OCI-M2 (cell line): ENCODE measurements at regions not wholly inside any gene's neighbourhood (a gene's known extent, or its start where the extent isn't known, plus 50 kb on each side); places are given as distances from the start of the nearest gene placed in this dataset.

ENCODE experiments used
- DNase-seq: peaks from one replicate; lab custom pipeline; 2025; ENCODE audit not compliant: unreplicated experiment; lab: John Stamatoyannopoulos, UW

DNA sequence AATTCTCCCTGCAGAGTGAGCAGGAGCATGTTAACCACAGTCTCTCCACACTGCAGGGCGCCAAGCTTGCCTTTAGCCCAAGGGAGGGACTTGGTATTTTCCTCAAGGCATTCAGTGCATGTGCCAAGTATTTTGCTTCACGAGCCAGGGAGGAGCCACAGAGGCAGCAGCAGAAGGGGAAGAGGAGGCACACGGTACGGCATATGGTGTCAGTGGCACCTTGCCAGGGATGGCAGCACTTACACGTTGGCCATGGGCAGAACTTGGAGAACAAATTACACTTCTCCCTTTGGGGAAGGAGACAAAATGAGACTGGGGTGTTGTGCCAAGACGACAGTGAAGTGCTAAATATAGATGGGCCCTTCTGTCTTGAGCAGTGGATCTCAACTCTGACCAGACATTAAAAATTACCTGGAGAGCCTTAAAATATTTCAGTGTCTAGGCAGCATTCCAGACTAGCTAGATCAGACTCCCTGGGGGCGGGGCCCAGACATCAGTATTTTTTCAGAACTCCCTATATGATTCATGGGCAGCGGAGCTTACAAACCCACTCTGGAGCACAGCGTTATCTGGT lies 155.8 kb downstream of the DRD1 start:
- no peak for DNase-seq

DNA sequence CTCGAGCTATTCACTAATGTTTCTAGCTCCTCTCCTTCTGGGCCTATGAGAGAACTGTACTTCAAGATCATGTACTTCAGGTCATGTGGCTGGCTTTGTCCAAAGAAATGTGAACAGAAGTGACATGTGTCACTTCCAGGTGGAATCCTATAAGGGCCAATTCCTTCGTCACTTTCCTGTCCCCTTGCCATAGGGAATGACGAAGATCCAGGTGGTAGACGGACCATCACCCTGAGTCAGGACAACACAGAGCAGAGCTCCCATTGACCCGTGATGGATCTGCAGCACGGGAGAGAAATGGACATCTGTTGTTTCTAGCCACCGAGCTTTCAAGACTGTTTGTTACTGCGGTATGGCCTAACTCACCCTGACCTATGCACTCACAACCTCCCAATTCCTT lies 157.0 kb downstream of the DRD1 start:
- no peak for DNase-seq

DNA sequence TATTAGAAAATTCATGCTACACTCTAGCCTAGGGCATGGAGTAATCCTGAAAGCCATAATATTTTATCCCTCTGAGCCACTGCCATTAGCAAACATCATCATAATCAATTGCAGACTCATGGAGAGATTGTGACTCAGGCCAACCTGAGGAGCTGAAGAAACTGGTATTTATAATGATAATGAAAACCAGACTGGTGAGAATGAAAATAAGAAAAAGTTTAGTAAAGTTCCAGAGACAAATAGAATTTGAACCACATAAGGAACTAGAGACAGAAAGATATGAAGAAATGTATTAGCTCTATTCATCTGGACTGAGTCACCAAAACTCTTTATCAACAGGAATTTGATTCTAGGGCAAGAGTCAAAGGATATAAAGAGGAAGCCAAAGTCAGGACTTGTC lies 158.7 kb downstream of the DRD1 start:
- no peak for DNase-seq

- DNase-seq: no peak
Observed at GRCh38 chr5:175284806-175285205, 159.2 kb downstream of the DRD1 start.

GRCh38 chr5:175282611-175283225 lies 161.3 kb downstream of the DRD1 start:
- DNase-seq: no peak

GRCh38 chr5:175281714-175282113 lies 162.3 kb downstream of the DRD1 start:
- no peak for DNase-seq

- DNase-seq: no peak
Observed at GRCh38 chr5:175281257-175281656, 162.7 kb downstream of the DRD1 start.

DNA sequence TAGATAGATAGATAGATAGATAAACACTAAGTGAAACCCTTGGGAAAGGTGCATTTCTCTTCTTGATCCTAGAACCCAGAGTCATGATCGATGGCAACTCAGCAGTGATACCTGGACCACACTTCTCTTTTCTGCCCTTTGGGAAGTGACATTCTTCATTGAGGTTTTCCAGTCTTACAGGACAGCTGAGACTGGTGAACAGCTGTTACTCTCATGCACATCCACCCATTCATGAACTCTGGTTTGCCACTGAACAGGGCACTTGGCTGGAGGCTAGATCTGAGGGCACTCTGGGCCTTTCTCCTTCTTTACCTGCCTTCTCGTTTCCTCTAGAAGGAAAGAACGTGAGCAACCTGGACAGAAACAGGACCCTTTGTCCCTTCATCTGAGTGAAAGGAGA lies 164.5 kb downstream of the DRD1 start:
- DNase-seq: no peak

GRCh38 chr5:175275748-175276147 lies 168.2 kb downstream of the DRD1 start:
- no peak for DNase-seq

GRCh38 chr5:175275097-175275496 lies 168.9 kb downstream of the DRD1 start:
- no peak for DNase-seq

DNA sequence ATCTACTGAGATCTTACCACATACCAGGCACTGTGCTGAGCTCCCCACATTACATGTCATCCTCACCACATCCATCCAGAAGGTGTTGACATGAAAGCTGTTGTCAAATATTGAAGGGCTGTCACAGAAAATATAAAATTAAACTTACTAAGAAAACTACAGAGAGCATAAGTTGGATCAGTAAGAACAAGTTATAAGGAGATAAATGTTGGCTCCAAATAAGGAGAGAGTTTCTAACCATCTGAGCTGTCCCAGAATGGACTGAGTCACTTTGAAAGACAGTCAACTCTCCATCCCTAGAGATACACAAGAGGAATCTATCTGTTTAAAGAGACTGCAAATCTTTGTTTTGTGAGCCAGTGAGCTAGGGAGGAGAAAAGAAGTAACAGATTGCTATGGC lies 169.8 kb downstream of the DRD1 start:
- no peak for DNase-seq

DNA sequence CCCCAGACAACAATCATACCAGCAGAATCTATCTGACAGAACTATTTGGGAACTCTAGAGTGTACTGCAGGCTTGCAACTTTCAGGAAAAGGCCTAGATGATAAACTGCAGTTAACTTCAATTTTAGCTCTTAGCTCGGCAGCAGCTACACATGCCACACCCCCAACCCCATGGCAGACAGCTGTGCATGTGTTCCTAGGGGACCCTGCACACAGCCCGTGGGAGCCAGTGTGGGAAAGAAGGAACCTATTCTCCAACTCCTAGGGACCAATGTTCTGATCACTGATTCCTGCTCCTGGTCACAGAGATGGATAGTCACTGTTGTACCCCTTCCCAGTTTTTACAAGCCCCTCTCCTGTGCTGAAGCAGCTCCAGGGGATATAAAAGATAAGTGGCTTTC lies 179.6 kb downstream of the DRD1 start:
- DNase-seq: no peak

GRCh38 chr5:175263776-175264175 lies 180.2 kb downstream of the DRD1 start:
- DNase-seq: no peak

GRCh38 chr5:175261526-175261925 lies 182.5 kb downstream of the DRD1 start:
- no peak for DNase-seq

DNA sequence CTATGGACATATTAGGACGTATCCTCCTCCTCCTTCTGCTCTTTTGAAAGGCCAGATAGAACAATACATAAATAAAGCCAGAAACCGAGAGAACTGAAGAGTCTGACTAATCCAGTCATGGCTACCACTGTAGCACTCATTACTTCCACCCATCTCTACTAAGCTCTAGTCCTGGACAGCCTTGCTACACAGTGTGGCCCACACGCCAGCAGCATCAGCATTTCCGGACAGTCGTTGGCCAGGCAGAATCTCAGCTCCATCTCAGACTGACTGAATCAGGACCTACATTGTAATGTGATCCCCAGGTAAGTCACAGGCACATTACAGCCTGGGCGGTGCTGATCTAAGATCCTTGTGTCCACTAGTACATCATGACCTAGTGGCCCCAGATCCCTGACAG lies 182.9 kb downstream of the DRD1 start:
- DNase-seq: no peak

GRCh38 chr5:175257847-175258194 lies 186.2 kb downstream of the DRD1 start:
- no peak for DNase-seq

- no peak for DNase-seq
Observed at GRCh38 chr5:175257128-175257846, 186.7 kb downstream of the DRD1 start.

DNA sequence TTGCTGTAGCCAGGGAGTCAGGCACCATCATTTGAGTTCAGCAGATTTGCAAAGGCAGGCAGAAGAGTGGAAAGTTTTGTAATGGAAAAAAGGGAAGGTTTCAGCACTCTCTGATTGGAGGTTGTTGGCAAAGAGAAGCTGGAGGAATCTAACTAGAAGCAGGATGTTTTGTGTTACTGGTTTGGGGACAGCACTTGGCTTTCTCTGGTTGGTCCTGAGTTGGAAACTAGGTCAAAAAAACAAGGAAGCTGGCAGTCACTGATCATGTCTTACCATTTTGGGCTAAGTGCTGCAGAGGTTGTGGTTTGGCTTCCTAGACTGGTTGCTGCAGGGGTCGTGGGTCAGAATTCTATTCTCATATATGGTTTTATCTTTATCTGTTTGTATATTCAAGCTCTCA lies 189.8 kb downstream of the DRD1 start:
- no peak for DNase-seq

GRCh38 chr5:175253597-175253996 lies 190.4 kb downstream of the DRD1 start:
- DNase-seq: no peak

GRCh38 chr5:175252234-175252805 lies 191.7 kb downstream of the DRD1 start:
- no peak for DNase-seq

DNA sequence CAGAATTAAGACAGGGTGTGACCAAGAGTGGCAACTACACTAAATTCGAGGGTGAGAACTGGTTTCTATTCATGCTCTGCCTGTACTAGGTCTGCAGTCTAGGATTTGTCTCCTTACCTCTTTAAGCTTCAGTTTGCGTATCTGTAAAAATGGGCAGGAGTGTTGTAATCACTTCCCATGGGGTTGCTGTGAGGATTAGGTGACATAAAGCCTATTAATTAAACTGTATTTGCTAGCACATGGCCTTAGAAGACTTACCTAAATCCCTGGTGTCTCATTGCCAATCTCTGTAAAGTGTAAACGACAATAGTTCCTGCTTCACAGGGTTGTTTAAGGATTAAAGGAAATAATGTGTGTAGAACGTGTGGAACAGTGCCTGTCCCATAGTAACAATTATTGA lies 193.6 kb downstream of the DRD1 start:
- DNase-seq: no peak

- DNase-seq: no peak
Observed at GRCh38 chr5:175248416-175248905, 195.5 kb downstream of the DRD1 start.
